IMR-90 (cell line): ENCODE measurements at regions not wholly inside any gene's neighbourhood (a gene's known extent, or its start where the extent isn't known, plus 50 kb on each side); places are given as distances from the start of the nearest gene placed in this dataset.

Experiments
- ATAC-seq: fragments of 200-7000 bp; cut with Tn5 transposase; 2 replicates; pipeline ENCODE4 v1.9.1; 2020; ENCODE audit warnings: low read depth, mild to moderate bottlenecking, moderate library complexity
- BruUV-seq: library from RNA; stranded (reverse); fragments of 400-500 nt; replicated peaks from 2 replicates; lab custom pipeline; 2021; lab: Mats Ljungman, UMichigan
- CTCF ChIA-PET: fragments of 300-600 bp; formaldehyde crosslinking; extraction: SDS; loops from one replicate; lab custom pipeline; 2021; ENCODE audit warnings: antibody characterized with exemption; lab: Yijun Ruan, JAX
- POLR2A ChIA-PET: fragments of 300-600 bp; sonication (Branson Sonifier 250); formaldehyde crosslinking; loops from one replicate; lab custom pipeline; 2022; ENCODE audit warnings: antibody characterized with exemption; ENCODE audit not compliant: unreplicated experiment; lab: Charles Lee
- DNase-seq: peaks from one replicate; pipeline ENCODE4 v3.0.0; 2013
- H2AFZ ChIP-seq: replicated peaks from 2 replicates; pipeline ENCODE3; 2013; ENCODE audit warnings: low read length, mild to moderate bottlenecking; ENCODE audit not compliant: poor library complexity
- H2AK5ac ChIP-seq: 2 replicates; pipeline ENCODE4 v1.6.1; 2013; ENCODE audit warnings: low read depth, low read length, inconsistent platforms
- H2AK9ac ChIP-seq: replicated peaks from 2 replicates; pipeline ENCODE3; 2013; ENCODE audit warnings: mild to moderate bottlenecking, low read depth, low read length, moderate library complexity; ENCODE audit not compliant: poor library complexity
- H2BK120ac ChIP-seq: 2 replicates; pipeline ENCODE4 v1.6.1; 2013; ENCODE audit warnings: low read depth, low read length, inconsistent platforms
- H2BK15ac ChIP-seq: 3 replicates; pipeline ENCODE4 v1.6.1; 2013; ENCODE audit warnings: low read depth, low read length, inconsistent platforms
- H2BK20ac ChIP-seq: 2 replicates; pipeline ENCODE4 v1.6.1; 2013; ENCODE audit warnings: low read depth, mild to moderate bottlenecking, inconsistent platforms, low read length, moderate library complexity
- H2BK5ac ChIP-seq: 2 replicates; pipeline ENCODE4 v1.6.1; 2013; ENCODE audit warnings: mild to moderate bottlenecking, low read depth, low read length, inconsistent platforms; ENCODE audit not compliant: poor library complexity, severe bottlenecking
- H3K14ac ChIP-seq: replicated peaks from 2 replicates; pipeline ENCODE4 v1.6.1; 2013; ENCODE audit warnings: low read depth, low read length, inconsistent platforms
- H3K18ac ChIP-seq: 2 replicates; pipeline ENCODE4 v1.6.1; 2013; ENCODE audit warnings: low read depth, low read length, control low read depth
- H3K23ac ChIP-seq: 2 replicates; pipeline ENCODE4 v1.6.1; 2013; ENCODE audit warnings: low read depth, low read length, inconsistent platforms
- H3K27ac ChIP-seq: 2 replicates; pipeline ENCODE4 v1.5.1; 2013; ENCODE audit warnings: mild to moderate bottlenecking, control low read depth, low read length; ENCODE audit not compliant: insufficient read depth
- H3K27me3 ChIP-seq: 2 replicates; pipeline ENCODE4 v1.6.1; 2013; ENCODE audit warnings: low read length; ENCODE audit not compliant: control insufficient read depth, insufficient read depth
- H3K36me3 ChIP-seq: 2 replicates; pipeline ENCODE4 v1.6.1; 2013; ENCODE audit warnings: low read length, mixed read lengths; ENCODE audit not compliant: control insufficient read depth, insufficient read depth
- H3K4ac ChIP-seq: 2 replicates; pipeline ENCODE4 v1.6.1; 2013; ENCODE audit warnings: low read depth, low read length, inconsistent platforms
- H3K4me1 ChIP-seq: 2 replicates; pipeline ENCODE4 v1.6.1; 2013; ENCODE audit warnings: low read length, mixed read lengths; ENCODE audit not compliant: control insufficient read depth, insufficient read depth
- H3K4me2 ChIP-seq: 2 replicates; pipeline ENCODE4 v1.6.1; 2013; ENCODE audit warnings: low read depth, mild to moderate bottlenecking, control low read depth, low read length, moderate library complexity
- H3K4me3 ChIP-seq: 2 replicates; pipeline ENCODE4 v1.5.1; 2013; ENCODE audit warnings: low read depth, mild to moderate bottlenecking, control low read depth, low read length, moderate library complexity; ENCODE audit not compliant: insufficient read depth
- H3K56ac ChIP-seq: 2 replicates; pipeline ENCODE4 v1.6.1; 2013; ENCODE audit warnings: low read length, inconsistent platforms; ENCODE audit not compliant: insufficient read depth; ENCODE audit errors: extremely low read depth
- H3K79me1 ChIP-seq, 2 experiments: 2 replicates each; pipeline ENCODE4 v1.6.1; 2013; ENCODE audit warnings: low read length in 2 of 2, inconsistent platforms in 1 of 2, low read depth in 1 of 2
- H3K9ac ChIP-seq: 2 replicates; pipeline ENCODE4 v1.6.1; 2013; ENCODE audit warnings: low read depth, low read length, control low read depth
- H3K9me1 ChIP-seq: 2 replicates; pipeline ENCODE4 v1.6.1; 2013; ENCODE audit warnings: low read length, inconsistent platforms; ENCODE audit not compliant: insufficient read depth
- H3K9me3 ChIP-seq: 2 replicates; pipeline ENCODE4 v1.6.1; 2013; ENCODE audit warnings: low read length; ENCODE audit not compliant: control insufficient read depth, insufficient read depth
- H4K20me1 ChIP-seq: 2 replicates; pipeline ENCODE4 v1.6.1; 2013; ENCODE audit warnings: low read length, inconsistent platforms; ENCODE audit not compliant: insufficient read depth
- H4K5ac ChIP-seq: 2 replicates; pipeline ENCODE4 v1.6.1; 2013; ENCODE audit warnings: mild to moderate bottlenecking, low read depth, low read length, control low read depth
- H4K8ac ChIP-seq, 2 experiments: 2 replicates each; pipeline ENCODE4 v1.6.1; 2013; ENCODE audit warnings: low read depth in 2 of 2, low read length in 2 of 2, control low read depth in 1 of 2, inconsistent platforms in 1 of 2
- H4K91ac ChIP-seq: 2 replicates; pipeline ENCODE4 v1.6.1; 2013; ENCODE audit warnings: low read depth, low read length, inconsistent platforms; ENCODE audit not compliant: insufficient read depth
- BHLHE40 ChIP-seq: fragments of 150-350 bp; IDR thresholded peaks from 2 replicates; pipeline ENCODE4 v1.6.1; 2016; ENCODE audit warnings: mild to moderate bottlenecking, low read depth, low read length
- CEBPB ChIP-seq: IDR thresholded peaks from 2 replicates; pipeline ENCODE4 v1.6.1; 2012; ENCODE audit warnings: low read depth, low read length, improper control_type of control experiment
- CHD1 ChIP-seq: IDR thresholded peaks from 2 replicates; pipeline ENCODE4 v1.6.1; 2012; ENCODE audit warnings: low read depth, low read length, improper control_type of control experiment
- ELK1 ChIP-seq: fragments of 150-350 bp; IDR thresholded peaks from 2 replicates; pipeline ENCODE4 v1.6.1; 2016; ENCODE audit warnings: low read depth, mild to moderate bottlenecking, low read length, moderate library complexity, borderline replicate concordance
- FOS ChIP-seq: fragments of 150-350 bp; IDR thresholded peaks from 2 replicates; pipeline ENCODE4 v1.6.1; 2016; ENCODE audit warnings: low read depth, low read length
- MAFK ChIP-seq: IDR thresholded peaks from 2 replicates; pipeline ENCODE4 v1.6.1; 2012; ENCODE audit warnings: low read depth, low read length, improper control_type of control experiment
- MAZ ChIP-seq: IDR thresholded peaks from 2 replicates; pipeline ENCODE4 v1.6.1; 2012; ENCODE audit warnings: low read depth, mild to moderate bottlenecking, low read length, improper control_type of control experiment, moderate library complexity, borderline replicate concordance
- MXI1 ChIP-seq: IDR thresholded peaks from 2 replicates; pipeline ENCODE4 v1.6.1; 2012; ENCODE audit warnings: low read depth, mild to moderate bottlenecking, low read length, moderate library complexity, borderline replicate concordance
- NFE2L2 ChIP-seq: fragments of 150-350 bp; IDR thresholded peaks from 2 replicates; pipeline ENCODE4 v1.6.1; 2016; ENCODE audit warnings: low read depth, mild to moderate bottlenecking, low read length
- POLR2A ChIP-seq: IDR thresholded peaks from 2 replicates; pipeline ENCODE4 v1.6.1; 2012; ENCODE audit warnings: mild to moderate bottlenecking, low read depth, low read length
- RAD21 ChIP-seq: IDR thresholded peaks from 2 replicates; pipeline ENCODE4 v1.6.1; 2012; ENCODE audit warnings: low read length, improper control_type of control experiment
- RCOR1 ChIP-seq: IDR thresholded peaks from 2 replicates; pipeline ENCODE4 v1.6.1; 2012; ENCODE audit warnings: mild to moderate bottlenecking, low read length, improper control_type of control experiment; ENCODE audit not compliant: insufficient replicate concordance
- RFX5 ChIP-seq: IDR thresholded peaks from 2 replicates; pipeline ENCODE4 v1.8.0; 2012; ENCODE audit warnings: low read depth, mild to moderate bottlenecking, low read length, moderate library complexity
- SMC3 ChIP-seq: fragments of 150-350 bp; IDR thresholded peaks from 2 replicates; pipeline ENCODE4 v1.6.1; 2016; ENCODE audit warnings: low read depth, mild to moderate bottlenecking, antibody characterized with exemption, low read length, moderate library complexity
- USF2 ChIP-seq: fragments of 150-350 bp; IDR thresholded peaks from 2 replicates; pipeline ENCODE4 v1.6.1; 2017; ENCODE audit warnings: mild to moderate bottlenecking, antibody characterized with exemption, low read length, low read depth
- WGBS, 2 experiments: methylation state at CpG; one replicate each; pipeline versions ENCODE4 v1.1.5 to v1.1.7; 2013; ENCODE audit warnings: missing lambda C conversion rate in 2 of 2; ENCODE audit not compliant: insufficient read length in 1 of 2; ENCODE audit errors: extremely low coverage in 2 of 2; 5-methylcytosine and 5-hydroxymethylcytosine counted together
- dilution Hi-C: fragments of 300-500 bp; cut with HindIII; formaldehyde crosslinking; loops from one replicate; pipeline ENCODE4 v1.14.3; 2018; ENCODE audit warnings: low sequenced_read_pairs; ENCODE audit not compliant: unreplicated experiment
- in situ Hi-C: fragments of 300-500 bp; cut with MboI; formaldehyde crosslinking; loops from 3 replicates; pipeline ENCODE4 v1.14.3; 2019; ENCODE audit warnings: low sequenced_read_pairs, inconsistent platforms, mixed read lengths
- intact Hi-C: fragments of 100-400 bp; cut with micrococcal nuclease; formaldehyde crosslinking; loops from 2 replicates; pipeline ENCODE4 v1.10.0; 2022
- TF ChIP-seq, protein P1 (sequence below): conservative IDR thresholded peaks from 2 replicates; pipeline ENCODE4 v1.5.1; 2012; ENCODE audit warnings: mild to moderate bottlenecking, low read depth, low read length, improper control_type of control experiment

DNA sequence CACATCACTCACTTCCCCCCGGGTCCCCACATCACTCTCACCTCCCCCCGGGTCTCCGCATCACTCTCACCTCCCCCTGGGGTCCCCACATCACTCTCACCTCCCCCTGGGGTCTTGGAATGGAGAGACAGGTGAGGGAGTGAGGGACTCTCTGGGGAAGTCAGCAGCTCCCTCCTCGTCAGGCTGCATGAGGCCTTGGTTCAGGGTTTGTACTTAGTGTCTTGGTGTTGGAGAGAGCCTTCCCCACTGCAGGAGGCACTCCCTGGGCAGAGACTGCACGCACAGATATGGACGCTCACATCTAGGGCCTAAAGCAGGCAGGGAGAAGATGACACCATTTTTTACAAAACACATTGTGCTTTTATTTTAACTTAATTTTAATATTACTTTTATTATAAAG, 56.5 kb upstream of the IRX4 start:
- Histone ChIP-seq H3K9me1 (no peaks in the 10 kb centered on the region), H3K23ac (no peak overlapping the region), H3K18ac (no peak overlapping the region), H2AK9ac (no peak overlapping the region), H2BK5ac (no peak overlapping the region), H2BK15ac (no peak overlapping the region), H4K8ac (no peak overlapping the region), H2AK5ac (no peak overlapping the region), H3K14ac (no peak overlapping the region), H4K91ac (no peak overlapping the region), H3K9ac (no peak overlapping the region), H3K27ac (no peak overlapping the region), H4K5ac (no peak overlapping the region), H2AFZ (no peak overlapping the region), H3K56ac (no peak overlapping the region), H3K4ac (no peak overlapping the region), H3K4me1 (no peaks in the 10 kb centered on the region), H3K36me3 (no peaks in the 10 kb centered on the region), H3K9me3 (peaks cover 2% of the 10 kb centered on the region), H3K79me1 (no peaks in the 10 kb centered on the region), H2BK120ac (no peak overlapping the region), H3K4me2 (no peak overlapping the region), H3K27me3 (no peaks in the 10 kb centered on the region; the same call in 1 of the 2 replicates), H2BK20ac (no peak overlapping the region), H3K4me3 (no peak overlapping the region), H4K20me1 (no peaks in the 10 kb centered on the region)
- DNase-seq (no peak), ATAC-seq (no peak)
- ChIA-PET POLR2A (no interaction called here), CTCF (no interaction called here)
- in situ Hi-C loops, result no loop called here
- TF ChIP-seq, protein P1, sequence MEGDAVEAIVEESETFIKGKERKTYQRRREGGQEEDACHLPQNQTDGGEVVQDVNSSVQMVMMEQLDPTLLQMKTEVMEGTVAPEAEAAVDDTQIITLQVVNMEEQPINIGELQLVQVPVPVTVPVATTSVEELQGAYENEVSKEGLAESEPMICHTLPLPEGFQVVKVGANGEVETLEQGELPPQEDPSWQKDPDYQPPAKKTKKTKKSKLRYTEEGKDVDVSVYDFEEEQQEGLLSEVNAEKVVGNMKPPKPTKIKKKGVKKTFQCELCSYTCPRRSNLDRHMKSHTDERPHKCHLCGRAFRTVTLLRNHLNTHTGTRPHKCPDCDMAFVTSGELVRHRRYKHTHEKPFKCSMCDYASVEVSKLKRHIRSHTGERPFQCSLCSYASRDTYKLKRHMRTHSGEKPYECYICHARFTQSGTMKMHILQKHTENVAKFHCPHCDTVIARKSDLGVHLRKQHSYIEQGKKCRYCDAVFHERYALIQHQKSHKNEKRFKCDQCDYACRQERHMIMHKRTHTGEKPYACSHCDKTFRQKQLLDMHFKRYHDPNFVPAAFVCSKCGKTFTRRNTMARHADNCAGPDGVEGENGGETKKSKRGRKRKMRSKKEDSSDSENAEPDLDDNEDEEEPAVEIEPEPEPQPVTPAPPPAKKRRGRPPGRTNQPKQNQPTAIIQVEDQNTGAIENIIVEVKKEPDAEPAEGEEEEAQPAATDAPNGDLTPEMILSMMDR, result no peak
- TF ChIP-seq SMC3, result no peak
- TF ChIP-seq CEBPB, result no peak
- no peak for TF ChIP-seq POLR2A
- TF ChIP-seq NFE2L2, result no peak
- TF ChIP-seq FOS, result no peak
- no peak for TF ChIP-seq RCOR1
- no peak for TF ChIP-seq CHD1
- TF ChIP-seq BHLHE40, result no peak
- no peak for TF ChIP-seq MXI1
- TF ChIP-seq RFX5, result no peak
- no peak for TF ChIP-seq USF2
- no peak for TF ChIP-seq ELK1
- no peak for TF ChIP-seq MAFK
- no peak for TF ChIP-seq RAD21
- TF ChIP-seq MAZ, result no peak
- dilution Hi-C loops, result no loop called here
- intact Hi-C loops, result no loop called here
- WGBS, 2 experiments, result no CpG with 5 or more reads among the region's 6 CpGs
- no TSS peak for BruUV-seq
